ENCODE measurements at regions not wholly inside any gene's neighbourhood (a gene's known extent, or its start where the extent isn't known, plus 50 kb on each side); places are given as distances from the start of the nearest gene placed in this dataset.

DNA sequence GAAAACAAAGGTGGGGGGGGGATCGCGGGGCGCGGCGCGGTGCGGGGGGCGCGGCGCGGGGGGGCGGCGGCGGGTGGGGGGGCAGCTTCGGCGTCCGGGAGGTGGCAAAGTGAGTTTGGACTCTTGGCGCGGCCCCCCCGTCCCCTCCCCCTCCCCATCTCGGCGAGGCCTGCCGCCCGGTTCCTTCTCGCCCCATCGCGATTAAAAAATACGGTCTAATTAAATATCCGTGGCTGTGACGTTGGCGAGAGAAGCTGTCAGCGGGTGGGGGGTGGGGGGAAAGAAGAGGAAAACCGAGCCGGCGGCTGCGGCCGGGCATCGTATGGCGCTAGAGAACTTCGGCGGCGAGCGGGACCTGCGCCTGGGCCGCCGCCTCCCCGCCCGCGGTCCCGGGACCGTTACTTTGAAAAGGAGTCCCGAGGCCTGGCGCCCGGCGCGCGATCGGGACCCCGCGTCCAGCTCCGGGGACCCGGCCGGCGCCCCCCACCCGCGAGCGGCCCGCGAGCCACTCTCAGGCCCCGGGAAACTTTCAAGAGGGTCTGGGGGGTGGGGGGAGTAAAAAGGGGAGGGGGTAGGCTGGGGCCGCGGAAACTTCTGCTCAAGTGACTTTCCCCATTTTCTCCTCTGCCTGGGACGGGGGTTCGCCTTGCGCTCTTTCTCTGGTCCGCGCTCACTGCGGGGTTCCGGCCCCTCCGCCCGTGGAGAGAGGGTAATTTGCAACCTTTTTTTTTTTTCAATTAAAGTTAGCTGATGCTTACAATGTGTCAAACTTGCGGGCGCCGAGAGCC is 146.3 kb upstream of the ZNF536 start:
- FAIRE-seq = no peak
- Histone ChIP-seq H3K79me2 (ENCODE audit: insufficient read depth, low read length) (no peaks in the 10 kb centered on the region), H3K36me3 (ENCODE audit: insufficient read depth, low read length) (no peaks in the 10 kb centered on the region), H3K4me2 (ENCODE audit: low read length) (peak overlapping the region; percentile 89), H3K27ac (ENCODE audit: low read depth, low read length) (no peak overlapping the region), H3K4me1 (ENCODE audit: insufficient read depth, low read length) (peaks cover 12% of the 10 kb centered on the region), H2AFZ (ENCODE audit: low read depth, low read length) (no peak overlapping the region), H3K27me3 (ENCODE audit: insufficient read depth, low read length) (peaks cover 53% of the 10 kb centered on the region), H3K9ac (ENCODE audit: low read length) (no peak overlapping the region), H3K9me3 (ENCODE audit: insufficient read depth, low read depth, low read length) (no peaks in the 10 kb centered on the region), H3K4me3 (ENCODE audit: insufficient read depth, low read depth, low read length) (no peak overlapping the region), H4K20me1 (ENCODE audit: insufficient read depth, low read length) (no peaks in the 10 kb centered on the region)
- TF ChIP-seq, protein P1, sequence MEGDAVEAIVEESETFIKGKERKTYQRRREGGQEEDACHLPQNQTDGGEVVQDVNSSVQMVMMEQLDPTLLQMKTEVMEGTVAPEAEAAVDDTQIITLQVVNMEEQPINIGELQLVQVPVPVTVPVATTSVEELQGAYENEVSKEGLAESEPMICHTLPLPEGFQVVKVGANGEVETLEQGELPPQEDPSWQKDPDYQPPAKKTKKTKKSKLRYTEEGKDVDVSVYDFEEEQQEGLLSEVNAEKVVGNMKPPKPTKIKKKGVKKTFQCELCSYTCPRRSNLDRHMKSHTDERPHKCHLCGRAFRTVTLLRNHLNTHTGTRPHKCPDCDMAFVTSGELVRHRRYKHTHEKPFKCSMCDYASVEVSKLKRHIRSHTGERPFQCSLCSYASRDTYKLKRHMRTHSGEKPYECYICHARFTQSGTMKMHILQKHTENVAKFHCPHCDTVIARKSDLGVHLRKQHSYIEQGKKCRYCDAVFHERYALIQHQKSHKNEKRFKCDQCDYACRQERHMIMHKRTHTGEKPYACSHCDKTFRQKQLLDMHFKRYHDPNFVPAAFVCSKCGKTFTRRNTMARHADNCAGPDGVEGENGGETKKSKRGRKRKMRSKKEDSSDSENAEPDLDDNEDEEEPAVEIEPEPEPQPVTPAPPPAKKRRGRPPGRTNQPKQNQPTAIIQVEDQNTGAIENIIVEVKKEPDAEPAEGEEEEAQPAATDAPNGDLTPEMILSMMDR (IDR thresholded peaks at IDR 0.05; ENCODE audit: insufficient read depth, low read depth, low read length) = no peak
- no peak for TF ChIP-seq EZH2 (IDR thresholded peaks at IDR 0.05; ENCODE audit: insufficient read depth, low read length)
- Mint-ChIP-seq H3K27ac (ENCODE audit: unreplicated experiment) (no peak overlapping the region), H3K36me3 (ENCODE audit: low read depth, unreplicated experiment) (no peaks in the 10 kb centered on the region), H3K27me3 (ENCODE audit: low read depth, unreplicated experiment) (peaks cover 56% of the 10 kb centered on the region), H3K4me3 (ENCODE audit: unreplicated experiment) (peak overlapping the region; percentile 79), H3K4me1 (ENCODE audit: low read depth, unreplicated experiment) (peaks cover 9% of the 10 kb centered on the region), H3K9me3 (ENCODE audit: unreplicated experiment) (peaks cover 2% of the 10 kb centered on the region)
- DNase-seq (ENCODE audit: low read depth) = no peak

DNA sequence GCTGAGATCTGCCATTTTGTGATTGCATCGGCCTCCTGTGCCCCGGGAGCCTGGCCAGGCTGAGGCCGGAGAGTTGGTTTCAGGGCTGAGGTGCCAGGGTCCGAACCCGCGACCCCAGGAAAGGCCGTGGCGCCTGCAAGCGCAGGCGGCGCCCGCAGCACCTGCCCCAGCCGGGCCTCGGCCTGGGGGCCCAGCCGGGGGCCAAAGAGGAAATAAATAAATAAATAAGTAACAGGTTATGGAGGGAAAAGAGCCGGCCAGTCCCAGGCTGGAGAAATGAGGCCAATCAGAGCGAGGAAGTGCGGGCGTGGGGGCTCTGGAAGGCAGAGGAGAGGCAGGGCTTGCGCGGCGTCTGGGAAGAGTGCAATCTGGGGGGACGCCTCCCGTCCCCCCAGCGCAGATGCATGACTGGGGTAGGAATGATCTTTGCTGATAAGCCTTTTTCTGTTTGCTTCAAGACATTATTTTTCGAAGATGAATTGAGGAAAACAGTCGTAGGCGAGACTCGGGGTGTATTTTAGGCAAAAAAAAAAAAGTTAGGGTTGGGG is 145.6 kb upstream of the ZNF536 start:
- no peaks in the 10 kb centered on the region for H3K9me3 ChIP-seq (ENCODE audit: insufficient read depth, low read depth, low read length)
- H3K36me3 Mint-ChIP-seq (ENCODE audit: low read depth, unreplicated experiment) = no peaks in the 10 kb centered on the region
- no peak overlapping the region for H3K27ac Mint-ChIP-seq (ENCODE audit: unreplicated experiment)
- peaks cover 9% of the 10 kb centered on the region for H3K4me1 Mint-ChIP-seq (ENCODE audit: low read depth, unreplicated experiment)
- FAIRE-seq (no peak), DNase-seq (ENCODE audit: low read depth) (no peak)
- H3K9ac ChIP-seq (ENCODE audit: low read length) = no peak overlapping the region
- H3K27me3 ChIP-seq (ENCODE audit: insufficient read depth, low read length) = peaks cover 52% of the 10 kb centered on the region
- peaks cover 4% of the 10 kb centered on the region for H3K9me3 Mint-ChIP-seq (ENCODE audit: unreplicated experiment)
- no peaks in the 10 kb centered on the region for H3K79me2 ChIP-seq (ENCODE audit: insufficient read depth, low read length)
- no peak overlapping the region for H2AFZ ChIP-seq (ENCODE audit: low read depth, low read length)
- H3K4me1 ChIP-seq (ENCODE audit: insufficient read depth, low read length) = peaks cover 12% of the 10 kb centered on the region
- TF ChIP-seq, protein P1 (IDR thresholded peaks at IDR 0.05; ENCODE audit: insufficient read depth, low read depth, low read length) = no peak
- peak; percentile 75 for TF ChIP-seq EZH2 (IDR thresholded peaks at IDR 0.05; ENCODE audit: insufficient read depth, low read length)
- H4K20me1 ChIP-seq (ENCODE audit: insufficient read depth, low read length) = no peaks in the 10 kb centered on the region
- no peak overlapping the region for H3K27ac ChIP-seq (ENCODE audit: low read depth, low read length)
- peak overlapping the region; percentile 5 for H3K4me3 ChIP-seq (ENCODE audit: insufficient read depth, low read depth, low read length)
- peaks cover 57% of the 10 kb centered on the region for H3K27me3 Mint-ChIP-seq (ENCODE audit: low read depth, unreplicated experiment)
- peak overlapping the region; percentile 85 for H3K4me3 Mint-ChIP-seq (ENCODE audit: unreplicated experiment)
- H3K36me3 ChIP-seq (ENCODE audit: insufficient read depth, low read length) = no peaks in the 10 kb centered on the region
- H3K4me2 ChIP-seq (ENCODE audit: low read length) = peak overlapping the region; percentile 89
